IMR-90 (cell line): ENCODE measurements at regions not wholly inside any gene's neighbourhood (a gene's known extent, or its start where the extent isn't known, plus 50 kb on each side); places are given as distances from the start of the nearest gene placed in this dataset.

Experiments used
- ATAC-seq: fragments of 200-7000 bp; cut with Tn5 transposase; 2 replicates; pipeline ENCODE4 v1.9.1; 2020; ENCODE audit warnings: low read depth, mild to moderate bottlenecking, moderate library complexity
- BruUV-seq: library from RNA; stranded (reverse); fragments of 400-500 nt; replicated peaks from 2 replicates; lab custom pipeline; 2021; lab: Mats Ljungman, UMichigan
- CTCF ChIA-PET: fragments of 300-600 bp; formaldehyde crosslinking; extraction: SDS; loops from one replicate; lab custom pipeline; 2021; ENCODE audit warnings: antibody characterized with exemption; lab: Yijun Ruan, JAX
- POLR2A ChIA-PET: fragments of 300-600 bp; sonication (Branson Sonifier 250); formaldehyde crosslinking; loops from one replicate; lab custom pipeline; 2022; ENCODE audit warnings: antibody characterized with exemption; ENCODE audit not compliant: unreplicated experiment; lab: Charles Lee
- DNase-seq: peaks from one replicate; pipeline ENCODE4 v3.0.0; 2013
- H2AFZ ChIP-seq: replicated peaks from 2 replicates; pipeline ENCODE3; 2013; ENCODE audit warnings: low read length, mild to moderate bottlenecking; ENCODE audit not compliant: poor library complexity
- H2AK5ac ChIP-seq: 2 replicates; pipeline ENCODE4 v1.6.1; 2013; ENCODE audit warnings: low read depth, low read length, inconsistent platforms
- H2AK9ac ChIP-seq: replicated peaks from 2 replicates; pipeline ENCODE3; 2013; ENCODE audit warnings: mild to moderate bottlenecking, low read depth, low read length, moderate library complexity; ENCODE audit not compliant: poor library complexity
- H2BK120ac ChIP-seq: 2 replicates; pipeline ENCODE4 v1.6.1; 2013; ENCODE audit warnings: low read depth, low read length, inconsistent platforms
- H2BK15ac ChIP-seq: 3 replicates; pipeline ENCODE4 v1.6.1; 2013; ENCODE audit warnings: low read depth, low read length, inconsistent platforms
- H2BK20ac ChIP-seq: 2 replicates; pipeline ENCODE4 v1.6.1; 2013; ENCODE audit warnings: low read depth, mild to moderate bottlenecking, inconsistent platforms, low read length, moderate library complexity
- H2BK5ac ChIP-seq: 2 replicates; pipeline ENCODE4 v1.6.1; 2013; ENCODE audit warnings: mild to moderate bottlenecking, low read depth, low read length, inconsistent platforms; ENCODE audit not compliant: poor library complexity, severe bottlenecking
- H3K14ac ChIP-seq: replicated peaks from 2 replicates; pipeline ENCODE4 v1.6.1; 2013; ENCODE audit warnings: low read depth, low read length, inconsistent platforms
- H3K18ac ChIP-seq: 2 replicates; pipeline ENCODE4 v1.6.1; 2013; ENCODE audit warnings: low read depth, low read length, control low read depth
- H3K23ac ChIP-seq: 2 replicates; pipeline ENCODE4 v1.6.1; 2013; ENCODE audit warnings: low read depth, low read length, inconsistent platforms
- H3K27ac ChIP-seq: 2 replicates; pipeline ENCODE4 v1.5.1; 2013; ENCODE audit warnings: mild to moderate bottlenecking, control low read depth, low read length; ENCODE audit not compliant: insufficient read depth
- H3K27me3 ChIP-seq: 2 replicates; pipeline ENCODE4 v1.6.1; 2013; ENCODE audit warnings: low read length; ENCODE audit not compliant: control insufficient read depth, insufficient read depth
- H3K36me3 ChIP-seq: 2 replicates; pipeline ENCODE4 v1.6.1; 2013; ENCODE audit warnings: low read length, mixed read lengths; ENCODE audit not compliant: control insufficient read depth, insufficient read depth
- H3K4ac ChIP-seq: 2 replicates; pipeline ENCODE4 v1.6.1; 2013; ENCODE audit warnings: low read depth, low read length, inconsistent platforms
- H3K4me1 ChIP-seq: 2 replicates; pipeline ENCODE4 v1.6.1; 2013; ENCODE audit warnings: low read length, mixed read lengths; ENCODE audit not compliant: control insufficient read depth, insufficient read depth
- H3K4me2 ChIP-seq: 2 replicates; pipeline ENCODE4 v1.6.1; 2013; ENCODE audit warnings: low read depth, mild to moderate bottlenecking, control low read depth, low read length, moderate library complexity
- H3K4me3 ChIP-seq: 2 replicates; pipeline ENCODE4 v1.5.1; 2013; ENCODE audit warnings: low read depth, mild to moderate bottlenecking, control low read depth, low read length, moderate library complexity; ENCODE audit not compliant: insufficient read depth
- H3K56ac ChIP-seq: 2 replicates; pipeline ENCODE4 v1.6.1; 2013; ENCODE audit warnings: low read length, inconsistent platforms; ENCODE audit not compliant: insufficient read depth; ENCODE audit errors: extremely low read depth
- H3K79me1 ChIP-seq, 2 experiments: 2 replicates each; pipeline ENCODE4 v1.6.1; 2013; ENCODE audit warnings: low read length in 2 of 2, inconsistent platforms in 1 of 2, low read depth in 1 of 2
- H3K9ac ChIP-seq: 2 replicates; pipeline ENCODE4 v1.6.1; 2013; ENCODE audit warnings: low read depth, low read length, control low read depth
- H3K9me1 ChIP-seq: 2 replicates; pipeline ENCODE4 v1.6.1; 2013; ENCODE audit warnings: low read length, inconsistent platforms; ENCODE audit not compliant: insufficient read depth
- H3K9me3 ChIP-seq: 2 replicates; pipeline ENCODE4 v1.6.1; 2013; ENCODE audit warnings: low read length; ENCODE audit not compliant: control insufficient read depth, insufficient read depth
- H4K20me1 ChIP-seq: 2 replicates; pipeline ENCODE4 v1.6.1; 2013; ENCODE audit warnings: low read length, inconsistent platforms; ENCODE audit not compliant: insufficient read depth
- H4K5ac ChIP-seq: 2 replicates; pipeline ENCODE4 v1.6.1; 2013; ENCODE audit warnings: mild to moderate bottlenecking, low read depth, low read length, control low read depth
- H4K8ac ChIP-seq, 2 experiments: 2 replicates each; pipeline ENCODE4 v1.6.1; 2013; ENCODE audit warnings: low read depth in 2 of 2, low read length in 2 of 2, control low read depth in 1 of 2, inconsistent platforms in 1 of 2
- H4K91ac ChIP-seq: 2 replicates; pipeline ENCODE4 v1.6.1; 2013; ENCODE audit warnings: low read depth, low read length, inconsistent platforms; ENCODE audit not compliant: insufficient read depth
- CEBPB ChIP-seq: IDR thresholded peaks from 2 replicates; pipeline ENCODE4 v1.6.1; 2012; ENCODE audit warnings: low read depth, low read length, improper control_type of control experiment
- CHD1 ChIP-seq: IDR thresholded peaks from 2 replicates; pipeline ENCODE4 v1.6.1; 2012; ENCODE audit warnings: low read depth, low read length, improper control_type of control experiment
- MAFK ChIP-seq: IDR thresholded peaks from 2 replicates; pipeline ENCODE4 v1.6.1; 2012; ENCODE audit warnings: low read depth, low read length, improper control_type of control experiment
- MXI1 ChIP-seq: IDR thresholded peaks from 2 replicates; pipeline ENCODE4 v1.6.1; 2012; ENCODE audit warnings: low read depth, mild to moderate bottlenecking, low read length, moderate library complexity, borderline replicate concordance
- NFE2L2 ChIP-seq: fragments of 150-350 bp; IDR thresholded peaks from 2 replicates; pipeline ENCODE4 v1.6.1; 2016; ENCODE audit warnings: low read depth, mild to moderate bottlenecking, low read length
- POLR2A ChIP-seq: IDR thresholded peaks from 2 replicates; pipeline ENCODE4 v1.6.1; 2012; ENCODE audit warnings: mild to moderate bottlenecking, low read depth, low read length
- RAD21 ChIP-seq: IDR thresholded peaks from 2 replicates; pipeline ENCODE4 v1.6.1; 2012; ENCODE audit warnings: low read length, improper control_type of control experiment
- RCOR1 ChIP-seq: IDR thresholded peaks from 2 replicates; pipeline ENCODE4 v1.6.1; 2012; ENCODE audit warnings: mild to moderate bottlenecking, low read length, improper control_type of control experiment; ENCODE audit not compliant: insufficient replicate concordance
- SMC3 ChIP-seq: fragments of 150-350 bp; IDR thresholded peaks from 2 replicates; pipeline ENCODE4 v1.6.1; 2016; ENCODE audit warnings: low read depth, mild to moderate bottlenecking, antibody characterized with exemption, low read length, moderate library complexity
- WGBS, 2 experiments: methylation state at CpG; one replicate each; pipeline versions ENCODE4 v1.1.5 to v1.1.7; 2013; ENCODE audit warnings: missing lambda C conversion rate in 2 of 2; ENCODE audit not compliant: insufficient read length in 1 of 2; ENCODE audit errors: extremely low coverage in 2 of 2; 5-methylcytosine and 5-hydroxymethylcytosine counted together
- dilution Hi-C: fragments of 300-500 bp; cut with HindIII; formaldehyde crosslinking; loops from one replicate; pipeline ENCODE4 v1.14.3; 2018; ENCODE audit warnings: low sequenced_read_pairs; ENCODE audit not compliant: unreplicated experiment
- in situ Hi-C: fragments of 300-500 bp; cut with MboI; formaldehyde crosslinking; loops from 3 replicates; pipeline ENCODE4 v1.14.3; 2019; ENCODE audit warnings: low sequenced_read_pairs, inconsistent platforms, mixed read lengths
- intact Hi-C: fragments of 100-400 bp; cut with micrococcal nuclease; formaldehyde crosslinking; loops from 2 replicates; pipeline ENCODE4 v1.10.0; 2022
- TF ChIP-seq, protein P1 (sequence below): conservative IDR thresholded peaks from 2 replicates; pipeline ENCODE4 v1.5.1; 2012; ENCODE audit warnings: mild to moderate bottlenecking, low read depth, low read length, improper control_type of control experiment
- TF ChIP-seq, protein P2 (sequence below): fragments of 150-350 bp; IDR thresholded peaks from 2 replicates; pipeline ENCODE4 v1.6.1; 2016; ENCODE audit warnings: low read depth, mild to moderate bottlenecking, low read length, moderate library complexity, borderline replicate concordance

GRCh38 chr14:95419569-95419968 lies 96.9 kb downstream of the SYNE3 start:
- BruUV-seq: no TSS peak
- no peak overlapping the region for H3K9ac ChIP-seq
- H3K4ac ChIP-seq: no peak overlapping the region
- H3K36me3 ChIP-seq: peaks cover 4% of the 10 kb centered on the region; the same call in 1 of the 2 replicates
- H4K91ac ChIP-seq: no peak overlapping the region
- CTCF ChIA-PET: no interaction called here
- no peak overlapping the region for H3K27ac ChIP-seq
- no peak overlapping the region for H3K14ac ChIP-seq
- H2BK15ac ChIP-seq: no peak overlapping the region
- WGBS, 2 experiments: 86% methylated on average over 4 of the region's 4 CpGs; no CpG with 5 or more reads in 1 of the 2 experiments
- no peak overlapping the region for H2BK120ac ChIP-seq
- ATAC-seq (no peak), DNase-seq (no peak)
- dilution Hi-C loops (no loop called here), intact Hi-C loops (no loop called here), in situ Hi-C loops (no loop called here)
- no peaks in the 10 kb centered on the region; the same call in 1 of the 2 replicates for H3K4me1 ChIP-seq
- H2AK5ac ChIP-seq: no peak overlapping the region
- no peaks in the 10 kb centered on the region for H4K20me1 ChIP-seq
- no peak overlapping the region for H3K18ac ChIP-seq
- no peak overlapping the region for H3K23ac ChIP-seq
- peaks cover 3% of the 10 kb centered on the region; the same call in 1 of the 2 replicates for H3K9me1 ChIP-seq
- H2AK9ac ChIP-seq: no peak overlapping the region
- H4K8ac ChIP-seq: no peak overlapping the region
- H4K5ac ChIP-seq: no peak overlapping the region
- TF ChIP-seq, protein P1, sequence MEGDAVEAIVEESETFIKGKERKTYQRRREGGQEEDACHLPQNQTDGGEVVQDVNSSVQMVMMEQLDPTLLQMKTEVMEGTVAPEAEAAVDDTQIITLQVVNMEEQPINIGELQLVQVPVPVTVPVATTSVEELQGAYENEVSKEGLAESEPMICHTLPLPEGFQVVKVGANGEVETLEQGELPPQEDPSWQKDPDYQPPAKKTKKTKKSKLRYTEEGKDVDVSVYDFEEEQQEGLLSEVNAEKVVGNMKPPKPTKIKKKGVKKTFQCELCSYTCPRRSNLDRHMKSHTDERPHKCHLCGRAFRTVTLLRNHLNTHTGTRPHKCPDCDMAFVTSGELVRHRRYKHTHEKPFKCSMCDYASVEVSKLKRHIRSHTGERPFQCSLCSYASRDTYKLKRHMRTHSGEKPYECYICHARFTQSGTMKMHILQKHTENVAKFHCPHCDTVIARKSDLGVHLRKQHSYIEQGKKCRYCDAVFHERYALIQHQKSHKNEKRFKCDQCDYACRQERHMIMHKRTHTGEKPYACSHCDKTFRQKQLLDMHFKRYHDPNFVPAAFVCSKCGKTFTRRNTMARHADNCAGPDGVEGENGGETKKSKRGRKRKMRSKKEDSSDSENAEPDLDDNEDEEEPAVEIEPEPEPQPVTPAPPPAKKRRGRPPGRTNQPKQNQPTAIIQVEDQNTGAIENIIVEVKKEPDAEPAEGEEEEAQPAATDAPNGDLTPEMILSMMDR: no peak
- TF ChIP-seq CEBPB: no peak
- TF ChIP-seq CHD1: no peak
- no peak for TF ChIP-seq MAFK
- no peak for TF ChIP-seq RAD21
- TF ChIP-seq POLR2A: no peak
- TF ChIP-seq SMC3: no peak
- TF ChIP-seq NFE2L2: no peak
- TF ChIP-seq RCOR1: no peak
- no peak for TF ChIP-seq MXI1
- TF ChIP-seq, protein P2, sequence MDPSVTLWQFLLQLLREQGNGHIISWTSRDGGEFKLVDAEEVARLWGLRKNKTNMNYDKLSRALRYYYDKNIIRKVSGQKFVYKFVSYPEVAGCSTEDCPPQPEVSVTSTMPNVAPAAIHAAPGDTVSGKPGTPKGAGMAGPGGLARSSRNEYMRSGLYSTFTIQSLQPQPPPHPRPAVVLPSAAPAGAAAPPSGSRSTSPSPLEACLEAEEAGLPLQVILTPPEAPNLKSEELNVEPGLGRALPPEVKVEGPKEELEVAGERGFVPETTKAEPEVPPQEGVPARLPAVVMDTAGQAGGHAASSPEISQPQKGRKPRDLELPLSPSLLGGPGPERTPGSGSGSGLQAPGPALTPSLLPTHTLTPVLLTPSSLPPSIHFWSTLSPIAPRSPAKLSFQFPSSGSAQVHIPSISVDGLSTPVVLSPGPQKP: no peak
- H2BK5ac ChIP-seq: peak overlapping the region; percentile 36
- H3K9me3 ChIP-seq: no peaks in the 10 kb centered on the region
- H2BK20ac ChIP-seq: no peak overlapping the region
- no peaks in the 10 kb centered on the region for H3K27me3 ChIP-seq
- no peaks in the 10 kb centered on the region for H3K79me1 ChIP-seq
- POLR2A ChIA-PET: no interaction called here
- H3K4me3 ChIP-seq: no peak overlapping the region
- no peak overlapping the region for H2AFZ ChIP-seq
- no peak overlapping the region for H3K56ac ChIP-seq
- no peak overlapping the region for H3K4me2 ChIP-seq
